Hepatic stellate cell (primary cell): ENCODE measurements at regions not wholly inside any gene's neighbourhood (a gene's known extent, or its start where the extent isn't known, plus 50 kb on each side); places are given as distances from the start of the nearest gene placed in this dataset.
"Not testable (repeated sequence)": the region's sequence is repeated elsewhere in the genome, so short reads cannot be mapped to it uniquely, and the experiment has no call there.

Experiments used
- DNase-seq: peaks from one replicate; pipeline ENCODE4 v3.0.0; 2011; ENCODE audit warnings: low spot score

GRCh38 chr5:122669709-122670108, 105.2 kb upstream of the SNX2 start:
- DNase-seq = not testable (repeated sequence)

- DNase-seq = no peak
These were observed 101.5 kb upstream of the SNX2 start for GRCh38 chr5:122673343-122673742.

- DNase-seq = no peak
These were observed 100.5 kb upstream of the SNX2 start for GRCh38 chr5:122674385-122674784.

- DNase-seq = no peak
These were observed 94.1 kb upstream of the SNX2 start for GRCh38 chr5:122680623-122681350.

- no peak for DNase-seq
These were observed 91.2 kb upstream of the SNX2 start for GRCh38 chr5:122683631-122684030.

GRCh38 chr5:122690266-122690665, 84.6 kb upstream of the SNX2 start:
- DNase-seq = no peak

GRCh38 chr5:122691931-122692330, 82.9 kb upstream of the SNX2 start:
- no peak for DNase-seq

- no peak for DNase-seq
These were observed 80.9 kb upstream of the SNX2 start for GRCh38 chr5:122693963-122694362.

GRCh38 chr5:122694884-122695283, 80.0 kb upstream of the SNX2 start:
- DNase-seq = no peak

GRCh38 chr5:122696735-122697134, 78.1 kb upstream of the SNX2 start:
- DNase-seq = not testable (repeated sequence)

- no peak for DNase-seq
These were observed 77.7 kb upstream of the SNX2 start for GRCh38 chr5:122697191-122697590.

- no peak for DNase-seq
These were observed 75.7 kb upstream of the SNX2 start for GRCh38 chr5:122699201-122699600.

GRCh38 chr5:122701640-122702523, 73.0 kb upstream of the SNX2 start:
- no peak for DNase-seq

- no peak for DNase-seq
These were observed 72.4 kb upstream of the SNX2 start for GRCh38 chr5:122702524-122702875.

GRCh38 chr5:122703203-122703602, 71.7 kb upstream of the SNX2 start:
- DNase-seq = no peak

GRCh38 chr5:122704247-122705036, 70.4 kb upstream of the SNX2 start:
- DNase-seq = peak; percentile 19

GRCh38 chr5:122705851-122706250, 69.0 kb upstream of the SNX2 start:
- DNase-seq = no peak

- DNase-seq = no peak
These were observed 67.1 kb upstream of the SNX2 start for GRCh38 chr5:122707796-122708195.

GRCh38 chr5:122713041-122713440, 61.8 kb upstream of the SNX2 start:
- no peak for DNase-seq

- peak; percentile 9 for DNase-seq
These were observed 59.8 kb upstream of the SNX2 start for GRCh38 chr5:122715095-122715494.

- no peak for DNase-seq
These were observed 56.3 kb upstream of the SNX2 start for GRCh38 chr5:122718611-122719010.

GRCh38 chr5:122719991-122720746, 54.7 kb upstream of the SNX2 start:
- DNase-seq = no peak
